Activated CD4-positive, alpha-beta T cell treated with anti-CD3 and anti-CD28 coated beads, Interleukin-2, amount 50 U/mL, for 16 hours (primary cell): ENCODE measurements at regions not wholly inside any gene's neighbourhood (a gene's known extent, or its start where the extent isn't known, plus 50 kb on each side); places are given as distances from the start of the nearest gene placed in this dataset.
A peak's percentile ranks its signal among the peaks of the same experiment; 100 is the strongest.

ENCODE experiments used
- DNase-seq: peaks from one replicate; pipeline ENCODE4 v3.0.0-alpha.2; 2020

GRCh38 chr6:21436625-21437024 is 156.9 kb upstream of the SOX4 start:
- DNase-seq, result no peak

- DNase-seq, result no peak
These were observed 156.0 kb upstream of the SOX4 start for GRCh38 chr6:21437581-21437980.

DNA sequence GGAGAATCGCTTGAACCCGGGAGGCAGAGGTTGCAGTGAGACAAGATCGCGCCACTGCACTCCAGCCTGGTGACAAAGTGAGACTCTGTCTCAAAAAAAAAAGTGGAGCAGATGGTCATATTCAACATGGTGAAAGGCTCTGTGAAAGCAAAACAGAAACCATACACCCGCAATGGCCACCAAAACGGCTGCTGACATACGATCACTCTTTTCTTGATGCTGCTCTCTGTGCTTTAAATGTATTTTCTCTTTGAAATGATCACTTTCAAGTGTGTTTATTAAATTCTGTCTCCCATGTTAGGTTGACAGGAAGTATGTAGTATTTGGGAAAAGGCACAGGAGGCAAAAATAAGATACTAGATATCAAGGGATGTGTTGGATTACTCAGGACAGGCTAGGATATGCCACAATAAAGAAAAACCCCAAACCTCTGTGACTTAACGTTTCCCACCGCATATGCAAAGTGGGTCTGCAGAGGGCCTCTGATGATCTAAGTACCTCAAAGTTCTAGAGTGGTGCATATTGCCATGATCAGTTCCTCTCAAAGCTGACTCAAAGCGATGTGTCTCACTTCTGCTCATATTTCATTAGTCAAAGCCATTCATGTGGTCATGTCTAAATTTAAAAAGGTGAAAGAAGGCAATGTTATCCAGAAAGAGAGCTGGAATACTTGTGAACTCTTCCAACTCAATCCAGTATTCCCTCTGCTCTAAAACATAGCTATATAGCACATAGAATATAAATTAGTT is 155.1 kb upstream of the SOX4 start:
- peak; percentile 89 for DNase-seq

- DNase-seq, result peak; percentile 50
These were observed 154.6 kb upstream of the SOX4 start for GRCh38 chr6:21438986-21439352.

GRCh38 chr6:21441386-21441785 is 152.2 kb upstream of the SOX4 start:
- peak; percentile 19 for DNase-seq

DNA sequence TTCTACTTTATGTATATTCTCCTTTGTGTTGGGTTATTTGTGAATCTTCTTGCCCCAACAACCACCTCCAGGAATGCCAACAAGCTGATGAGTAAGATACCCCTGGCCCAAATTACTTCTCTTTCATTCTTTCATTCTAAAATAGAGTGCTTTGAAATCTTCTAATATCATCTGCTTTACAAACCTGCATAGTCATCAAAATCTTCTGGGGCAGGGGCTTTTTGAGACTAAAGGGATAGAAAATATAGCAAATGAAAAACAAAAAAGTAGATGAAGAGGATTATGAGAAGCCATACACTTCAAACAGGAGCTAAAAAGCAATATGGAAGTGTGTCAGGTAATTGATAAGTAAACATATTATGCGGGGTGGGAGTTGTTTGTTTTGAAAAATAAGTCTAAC is 150.7 kb upstream of the SOX4 start:
- no peak for DNase-seq

DNA sequence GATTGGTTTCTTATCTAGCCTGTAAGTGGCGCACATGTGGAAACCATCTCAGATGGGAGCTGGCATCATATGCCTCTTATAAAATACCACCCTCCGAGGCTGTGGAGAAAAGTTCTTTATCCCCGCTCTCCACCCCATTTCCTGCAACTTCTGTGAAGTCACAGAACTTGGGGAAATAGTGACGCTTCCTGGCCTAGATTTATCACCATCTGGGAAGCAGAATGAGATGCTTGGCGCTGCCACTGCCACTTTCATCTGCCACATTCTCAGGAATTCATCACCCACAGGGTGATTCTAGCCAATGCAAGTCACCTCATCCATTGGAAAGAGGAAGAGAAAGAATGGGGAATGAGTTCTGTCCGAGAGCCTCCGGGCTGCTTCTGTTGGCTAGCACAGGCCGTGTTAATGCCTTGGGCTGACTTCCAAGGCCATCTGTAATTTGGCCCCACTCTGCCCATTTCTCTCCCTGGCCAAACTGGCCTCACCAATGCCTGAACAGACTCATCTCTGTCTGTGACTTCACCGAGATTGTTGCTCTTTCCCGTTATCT is 148.8 kb upstream of the SOX4 start:
- no peak for DNase-seq

DNA sequence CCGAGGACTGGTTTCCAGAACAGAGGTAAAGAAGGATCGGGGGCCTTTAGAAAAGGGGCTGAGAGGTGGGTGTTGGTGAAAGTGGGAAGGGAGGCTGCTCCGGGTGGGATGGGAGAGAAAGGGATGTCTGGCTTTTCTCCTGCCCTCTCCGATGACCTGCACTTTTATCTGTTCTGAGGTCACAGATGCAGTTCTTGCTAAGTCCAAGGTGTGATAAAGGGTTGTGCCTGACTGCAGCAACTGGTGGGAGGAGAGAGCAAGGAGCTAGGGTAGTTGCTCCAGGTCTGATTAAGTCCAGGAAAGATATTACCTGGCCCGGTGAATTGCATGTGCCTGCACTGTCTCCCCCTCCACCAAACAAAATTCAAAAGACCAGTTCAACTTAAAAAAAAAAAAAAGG is 145.6 kb upstream of the SOX4 start:
- DNase-seq, result no peak

GRCh38 chr6:21448485-21449109 is 145.0 kb upstream of the SOX4 start:
- DNase-seq, result no peak

DNA sequence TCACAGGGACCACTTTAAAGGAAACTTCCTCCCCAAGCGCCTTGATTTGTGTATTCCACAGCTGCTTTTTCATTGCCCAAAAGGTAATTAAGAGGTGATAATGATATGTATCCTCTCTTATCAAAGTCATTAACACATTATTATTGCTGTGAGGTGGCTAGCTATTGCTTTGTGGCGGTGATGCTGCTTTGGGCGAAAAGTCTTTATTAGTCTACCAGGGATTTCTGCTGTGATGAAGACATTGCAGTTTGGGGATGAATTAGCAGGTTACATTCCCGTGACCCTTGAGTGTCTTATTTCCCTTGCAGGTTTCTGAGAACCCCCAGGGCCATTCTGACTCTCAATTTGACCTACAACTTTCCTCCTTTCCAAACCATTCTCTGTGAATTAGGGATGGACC is 143.4 kb upstream of the SOX4 start:
- DNase-seq, result no peak

DNA sequence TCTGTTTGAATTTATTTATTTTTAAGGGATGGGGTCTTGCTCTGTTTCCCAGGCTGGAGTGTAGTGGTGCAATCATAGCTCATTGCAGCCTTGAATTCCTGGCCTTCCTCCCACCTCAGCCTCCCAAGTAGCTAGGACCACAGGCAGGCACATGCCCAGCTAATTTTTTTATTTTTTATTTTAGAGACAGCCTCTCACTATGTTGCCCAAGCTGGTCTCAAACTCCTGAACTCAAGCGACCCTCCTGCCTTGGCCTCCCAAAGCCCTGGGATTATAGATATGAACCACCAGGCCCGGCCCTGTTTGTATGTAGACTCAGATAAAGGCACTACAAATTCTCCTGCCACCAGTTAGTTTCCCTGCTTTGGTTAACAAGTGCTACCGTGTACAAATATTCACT is 142.9 kb upstream of the SOX4 start:
- DNase-seq, result no peak

DNA sequence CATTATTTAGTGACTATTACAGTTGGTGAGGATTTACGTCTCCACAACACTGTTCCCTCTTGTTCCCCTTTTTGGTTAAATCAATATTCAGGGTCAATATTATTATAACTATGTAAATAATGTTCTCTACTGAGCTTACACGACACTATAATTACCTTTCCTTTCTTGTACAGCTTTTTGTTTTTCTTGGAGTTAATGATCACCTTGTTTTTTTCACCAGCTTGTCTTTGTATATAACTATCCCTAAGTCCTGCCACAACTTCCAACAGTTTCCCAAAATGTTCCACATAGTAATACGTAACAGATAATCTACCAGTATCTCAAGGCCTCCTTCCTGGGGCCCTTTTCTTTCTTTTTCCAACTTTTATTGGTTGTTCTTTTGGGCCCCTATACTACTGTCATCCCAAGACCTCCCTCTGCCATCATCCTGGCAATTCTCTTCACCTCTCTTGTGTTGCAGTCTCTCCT is 142.0 kb upstream of the SOX4 start:
- DNase-seq, result no peak

- DNase-seq, result no peak
These were observed 139.3 kb upstream of the SOX4 start for GRCh38 chr6:21454262-21454661.

DNA sequence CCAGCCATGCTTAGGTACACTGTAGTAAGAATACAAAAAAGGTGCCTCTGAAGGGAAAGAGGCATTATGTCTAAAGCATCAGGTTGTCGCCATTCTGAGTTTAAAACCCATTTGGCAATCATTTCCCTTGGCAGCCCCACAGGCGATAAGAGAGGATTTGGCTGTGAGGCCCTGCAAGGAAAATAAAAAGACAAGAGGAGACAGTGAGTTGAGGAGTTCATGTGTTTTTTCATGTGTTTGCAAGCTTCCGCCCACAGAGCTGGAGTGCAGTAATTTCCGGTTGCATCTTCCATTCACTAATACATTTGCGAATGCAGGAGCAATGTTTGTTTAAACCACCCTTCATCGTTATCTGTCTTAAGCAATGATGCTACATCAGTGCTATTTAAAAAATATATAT is 138.5 kb upstream of the SOX4 start:
- DNase-seq, result no peak

GRCh38 chr6:21457647-21458046 is 135.9 kb upstream of the SOX4 start:
- DNase-seq, result no peak

DNA sequence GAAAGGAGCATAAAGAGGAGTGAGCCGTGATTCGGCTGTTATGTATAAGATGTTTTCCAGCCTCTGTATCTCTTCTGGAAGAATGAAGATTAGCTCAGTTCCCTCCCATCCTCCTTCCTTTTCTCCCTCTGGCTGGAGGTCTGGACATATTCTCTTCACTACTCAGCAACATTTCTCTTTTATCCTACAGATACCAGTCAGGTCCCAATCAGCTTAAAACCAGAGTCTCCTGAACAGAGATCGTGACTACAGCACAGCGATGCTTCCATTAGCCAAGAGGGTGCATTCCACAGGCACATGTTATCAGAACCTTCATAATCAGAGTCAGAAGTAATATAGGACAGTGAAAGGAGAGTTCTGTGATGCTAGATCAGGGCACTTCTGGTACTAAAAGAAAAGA is 133.9 kb upstream of the SOX4 start:
- no peak for DNase-seq

- DNase-seq, result no peak
These were observed 131.6 kb upstream of the SOX4 start for GRCh38 chr6:21461844-21462518.

GRCh38 chr6:21462519-21462852 is 131.1 kb upstream of the SOX4 start:
- DNase-seq, result no peak

DNA sequence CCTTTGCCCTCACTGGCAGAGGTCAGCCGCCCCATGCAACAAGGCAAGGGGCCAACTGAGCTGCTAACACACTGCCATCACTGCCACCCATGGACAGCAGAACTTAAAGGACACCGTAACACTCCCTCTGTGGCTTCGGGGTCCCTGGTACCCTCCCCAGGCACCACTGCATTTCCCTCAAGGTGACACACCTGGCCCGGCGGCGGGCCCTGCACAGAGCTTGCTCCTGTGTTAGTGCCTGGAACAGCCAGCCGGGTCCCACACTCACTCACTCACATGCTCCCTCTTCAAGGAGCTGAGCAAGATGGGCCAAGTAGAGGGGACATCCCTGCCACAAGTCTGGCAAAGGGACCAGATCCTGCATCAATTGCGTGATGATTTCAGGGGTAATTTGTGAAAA is 126.5 kb upstream of the SOX4 start:
- no peak for DNase-seq

DNA sequence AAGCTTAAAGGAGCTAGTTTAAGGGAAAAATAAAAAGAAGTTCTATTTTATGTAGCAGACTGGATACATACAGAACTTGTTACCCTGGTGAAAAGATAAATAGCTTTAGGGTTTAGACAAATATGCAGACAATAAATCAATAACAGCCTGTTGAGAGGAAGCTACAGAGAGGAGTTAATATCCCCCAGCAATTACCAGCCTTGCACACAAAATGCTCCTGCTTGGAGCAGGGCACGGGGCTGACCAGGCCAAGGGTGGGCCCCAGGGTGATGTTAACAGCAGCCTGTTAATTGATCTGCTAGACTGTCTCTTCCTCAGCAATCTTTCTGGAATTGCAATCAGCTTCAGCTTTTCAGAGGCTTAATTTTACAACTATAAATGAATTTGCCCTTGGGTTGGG is 125.1 kb upstream of the SOX4 start:
- DNase-seq, result no peak

DNA sequence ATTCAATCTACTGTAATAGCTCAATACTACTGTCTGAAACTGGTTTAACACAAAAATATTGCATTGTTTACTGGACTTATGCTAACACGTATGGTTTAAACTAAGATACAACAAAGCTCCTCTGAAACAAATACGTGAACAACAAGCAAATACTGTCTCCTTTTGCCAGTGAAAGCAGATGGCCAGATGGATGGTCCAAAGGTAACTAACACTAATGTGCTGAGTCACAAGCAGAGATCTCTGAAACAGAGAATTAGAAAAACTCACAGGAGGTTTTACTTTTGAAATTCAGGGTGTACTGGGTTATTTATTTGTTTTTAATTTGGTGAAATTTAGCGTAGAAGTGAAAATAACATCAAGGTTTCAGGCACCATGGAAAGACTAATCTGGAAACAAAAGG is 124.3 kb upstream of the SOX4 start:
- no peak for DNase-seq

DNA sequence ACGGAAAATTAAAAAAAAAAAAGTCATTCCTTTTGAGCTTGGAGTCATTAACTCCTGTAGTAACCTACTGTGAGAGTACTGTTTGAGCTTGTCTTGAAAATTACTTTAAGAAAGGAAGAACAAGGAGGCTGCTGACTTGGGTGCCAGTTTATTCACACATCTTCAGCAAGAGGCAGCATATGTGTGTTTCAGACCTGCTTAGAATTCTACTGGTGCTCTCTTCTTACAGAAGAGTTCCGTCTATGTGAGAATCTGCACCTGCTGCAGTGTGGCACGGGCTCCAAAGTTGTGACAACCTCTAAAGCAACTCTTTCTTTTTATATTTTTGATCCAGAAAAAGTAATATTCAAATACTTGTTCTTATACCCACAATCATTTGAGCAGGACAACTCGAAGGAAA is 117.4 kb upstream of the SOX4 start:
- no peak for DNase-seq

DNA sequence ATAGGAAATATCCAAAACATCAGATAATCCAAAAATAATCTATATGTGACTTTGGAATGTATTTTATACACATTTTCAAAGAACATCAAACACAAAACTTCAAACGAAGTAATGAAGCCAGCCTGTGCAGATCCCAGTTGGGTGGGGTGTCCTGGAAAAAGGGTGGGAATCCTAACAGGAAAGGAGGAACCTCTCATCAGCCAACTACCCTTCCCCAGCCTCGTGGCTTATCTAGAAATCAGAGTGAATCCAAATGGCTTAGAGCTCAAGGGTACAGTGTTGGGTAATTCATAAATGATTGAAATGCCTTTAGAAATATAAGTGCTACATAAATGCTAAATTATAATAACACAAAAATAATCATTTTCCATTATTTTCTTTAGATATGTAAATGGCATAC is 115.1 kb upstream of the SOX4 start:
- DNase-seq, result no peak

GRCh38 chr6:21478883-21479539 is 114.5 kb upstream of the SOX4 start:
- DNase-seq, result no peak
